Lower leg skin (tissue), 4 donors: ENCODE measurements at regions not wholly inside any gene's neighbourhood (a gene's known extent, or its start where the extent isn't known, plus 50 kb on each side); places are given as distances from the start of the nearest gene placed in this dataset.
"Not testable (repeated sequence)": the region's sequence is repeated elsewhere in the genome, so short reads cannot be mapped to it uniquely, and the experiment has no call there.

Experiments
- DNase-seq, 2 donors: peaks; one replicate each; pipeline ENCODE4 v3.0.0-alpha.2; 2019; ENCODE audit warnings: low spot score in 2 of 2
- H3K4me3 ChIP-seq: fragments of 200-600 bp; sonication (generic); 2 replicates; pipeline ENCODE4 v1.5.1; 2017; ENCODE audit warnings: mild to moderate bottlenecking, low read depth; ENCODE audit not compliant: poor library complexity, severe bottlenecking
- POLR2A ChIP-seq, 2 donors: fragments of 450-650 bp; IDR thresholded peaks; one replicate each; pipeline ENCODE4 v1.6.1; 2016 to 2017; ENCODE audit warnings: antibody characterized with exemption in 2 of 2, mild to moderate bottlenecking in 1 of 2, moderate library complexity in 1 of 2
- WGBS, 2 donors: methylation state at CpG; one replicate each; pipeline ENCODE4 v1.1.5; 2018; 5-methylcytosine and 5-hydroxymethylcytosine counted together
- intact Hi-C: fragments of 100-400 bp; cut with DNase I; formaldehyde crosslinking; loops from one replicate; pipeline ENCODE4 v1.15.0; 2023; ENCODE audit warnings: low total_unique reads
- TF ChIP-seq, protein P1 (sequence below), 3 donors: fragments of 450-650 bp; IDR thresholded peaks; one replicate each; pipeline ENCODE4 v1.5.1; 2016; ENCODE audit warnings: antibody characterized with exemption in 3 of 3, mild to moderate bottlenecking in 3 of 3, moderate library complexity in 2 of 3

DNA sequence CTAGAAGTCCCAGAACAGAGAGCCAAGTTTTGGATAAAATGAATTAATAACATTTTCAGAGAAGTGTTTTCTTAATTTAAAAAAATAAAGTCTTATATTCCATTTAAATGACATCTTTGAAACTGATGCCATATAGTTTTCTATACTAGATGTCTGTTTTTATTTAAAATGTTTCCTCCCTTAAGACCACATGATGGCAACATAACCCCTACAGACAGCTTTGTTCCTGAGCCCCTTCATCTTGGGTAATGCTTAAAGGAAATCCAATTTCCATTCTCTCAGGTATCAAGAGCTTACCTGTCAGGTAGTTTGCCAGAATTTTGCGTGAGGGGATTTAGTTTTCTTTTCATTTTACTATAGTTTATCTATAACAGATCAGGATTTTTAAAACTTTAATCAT lies 181.4 kb upstream of the UGT8 start:
- intact Hi-C loops = loop anchor here (5.0 kb wide), 1 partner anchor 1965 kb away; no protein-coding TSS in a partner anchor

DNA sequence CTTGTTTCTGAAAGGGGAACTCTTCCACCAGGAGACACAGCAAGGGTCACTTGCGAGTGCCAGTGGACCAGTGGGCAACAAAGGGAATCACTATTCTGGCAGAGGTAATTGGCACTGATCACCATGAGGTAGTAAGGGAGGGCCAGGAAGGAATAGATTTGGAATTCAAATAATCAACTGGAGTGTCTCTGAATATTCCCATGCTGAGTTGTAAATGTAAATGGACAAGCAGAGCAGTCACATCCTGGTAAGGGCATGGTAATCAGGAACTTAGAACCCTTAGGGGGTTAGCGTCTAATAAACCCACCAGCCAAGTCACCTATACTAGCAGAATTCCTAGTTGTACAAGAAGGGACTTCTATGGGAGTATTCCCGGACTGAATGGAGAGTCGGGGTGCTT lies 178.5 kb upstream of the UGT8 start:
- intact Hi-C loops = no loop called here
- WGBS, 2 donors = 91% methylated on average over 4 of the region's 4 CpGs
- no peak for TF ChIP-seq POLR2A (IDR thresholded peaks at IDR 0.05)
- TF ChIP-seq, protein P1, sequence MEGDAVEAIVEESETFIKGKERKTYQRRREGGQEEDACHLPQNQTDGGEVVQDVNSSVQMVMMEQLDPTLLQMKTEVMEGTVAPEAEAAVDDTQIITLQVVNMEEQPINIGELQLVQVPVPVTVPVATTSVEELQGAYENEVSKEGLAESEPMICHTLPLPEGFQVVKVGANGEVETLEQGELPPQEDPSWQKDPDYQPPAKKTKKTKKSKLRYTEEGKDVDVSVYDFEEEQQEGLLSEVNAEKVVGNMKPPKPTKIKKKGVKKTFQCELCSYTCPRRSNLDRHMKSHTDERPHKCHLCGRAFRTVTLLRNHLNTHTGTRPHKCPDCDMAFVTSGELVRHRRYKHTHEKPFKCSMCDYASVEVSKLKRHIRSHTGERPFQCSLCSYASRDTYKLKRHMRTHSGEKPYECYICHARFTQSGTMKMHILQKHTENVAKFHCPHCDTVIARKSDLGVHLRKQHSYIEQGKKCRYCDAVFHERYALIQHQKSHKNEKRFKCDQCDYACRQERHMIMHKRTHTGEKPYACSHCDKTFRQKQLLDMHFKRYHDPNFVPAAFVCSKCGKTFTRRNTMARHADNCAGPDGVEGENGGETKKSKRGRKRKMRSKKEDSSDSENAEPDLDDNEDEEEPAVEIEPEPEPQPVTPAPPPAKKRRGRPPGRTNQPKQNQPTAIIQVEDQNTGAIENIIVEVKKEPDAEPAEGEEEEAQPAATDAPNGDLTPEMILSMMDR (IDR thresholded peaks at IDR 0.05) = no peak

More for the DNA sequence above, 181.4 kb upstream of the UGT8 start:
- no peak for DNase-seq
- 31 to 50% methylated on average over 1 of the region's 1 CpG for WGBS, 2 donors
- no peak for TF ChIP-seq POLR2A (IDR thresholded peaks at IDR 0.05)
- TF ChIP-seq, protein P1 (IDR thresholded peaks at IDR 0.05) = no peak
- H3K4me3 ChIP-seq = no peak overlapping the region

DNA sequence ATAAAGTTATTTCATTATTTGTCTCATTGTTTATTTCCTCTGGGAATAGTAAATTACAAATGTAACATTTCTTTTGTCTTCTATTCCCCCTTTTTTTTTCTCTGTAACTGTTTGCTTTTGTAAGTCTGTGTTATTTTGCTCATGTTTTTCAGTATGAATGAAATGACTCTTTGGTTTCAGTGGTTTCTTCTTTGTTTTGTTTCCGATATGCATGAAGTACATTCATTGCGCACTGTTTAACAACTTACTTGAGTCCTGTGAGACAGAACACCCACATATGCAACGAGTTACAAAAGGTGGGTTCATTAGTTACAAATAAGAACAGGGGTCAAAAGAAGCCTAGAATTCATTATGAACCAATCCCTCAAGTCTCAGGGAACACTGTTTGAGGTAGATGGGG lies 175.0 kb upstream of the UGT8 start:
- intact Hi-C loops = no loop called here
- no peak for TF ChIP-seq POLR2A (IDR thresholded peaks at IDR 0.05)
- TF ChIP-seq, protein P1 (IDR thresholded peaks at IDR 0.05) = no peak
- H3K4me3 ChIP-seq = no peak overlapping the region
- DNase-seq = no peak
- 80 to 81% methylated on average over 3 of the region's 3 CpGs for WGBS, 2 donors

More for the DNA sequence above, 178.5 kb upstream of the UGT8 start:
- no peak for DNase-seq
- H3K4me3 ChIP-seq = no peak overlapping the region

DNA sequence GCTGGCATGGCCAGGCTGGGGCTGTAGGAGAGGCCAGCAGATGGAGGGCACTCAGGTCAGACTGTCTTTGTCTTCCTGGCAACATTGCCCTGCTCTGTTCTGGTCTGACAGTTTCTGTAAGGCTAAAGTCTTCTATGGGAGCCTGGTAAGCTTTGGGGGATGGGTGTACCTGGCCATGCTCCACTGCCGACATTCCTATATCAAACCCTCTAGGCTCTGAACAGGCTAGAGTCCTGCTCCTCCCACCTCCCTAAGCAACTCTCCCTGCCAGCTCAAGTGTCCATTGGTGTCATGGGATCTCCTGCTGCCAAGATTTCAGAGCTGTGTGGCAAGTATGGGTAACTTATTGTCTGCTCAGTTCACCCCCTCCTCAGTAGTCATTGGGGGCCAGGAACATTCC lies 163.5 kb upstream of the UGT8 start:
- 63 to 69% methylated on average over 1 of the region's 1 CpG for WGBS, 2 donors
- H3K4me3 ChIP-seq = no peak overlapping the region
- DNase-seq = no peak
- intact Hi-C loops = no loop called here
- TF ChIP-seq POLR2A (IDR thresholded peaks at IDR 0.05) = no peak
- TF ChIP-seq, protein P1 (IDR thresholded peaks at IDR 0.05) = no peak

DNA sequence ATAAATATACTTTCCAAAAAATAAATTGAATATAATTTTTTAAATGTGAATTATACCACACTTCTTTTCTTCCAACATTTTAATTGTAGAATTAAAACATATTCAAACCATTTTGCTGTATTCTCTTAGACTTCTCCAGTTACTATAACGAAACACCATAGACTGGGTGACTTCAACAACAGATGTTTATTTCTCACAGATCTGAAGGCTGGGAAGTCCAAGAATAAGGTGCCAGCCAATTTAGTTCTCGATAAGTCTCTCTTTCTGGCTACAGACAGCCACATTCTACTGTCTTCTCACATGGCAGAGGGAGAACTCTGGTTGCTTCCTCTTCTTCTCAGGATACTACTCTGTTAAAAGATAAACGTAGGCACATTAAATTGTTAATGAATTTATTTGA lies 155.8 kb upstream of the UGT8 start:
- intact Hi-C loops = no loop called here
- WGBS, 2 donors = 71 to 73% methylated on average over 3 of the region's 3 CpGs
- no peak for DNase-seq
- H3K4me3 ChIP-seq = no peak overlapping the region
- TF ChIP-seq POLR2A (IDR thresholded peaks at IDR 0.05) = no peak
- TF ChIP-seq, protein P1 (IDR thresholded peaks at IDR 0.05) = no peak

DNA sequence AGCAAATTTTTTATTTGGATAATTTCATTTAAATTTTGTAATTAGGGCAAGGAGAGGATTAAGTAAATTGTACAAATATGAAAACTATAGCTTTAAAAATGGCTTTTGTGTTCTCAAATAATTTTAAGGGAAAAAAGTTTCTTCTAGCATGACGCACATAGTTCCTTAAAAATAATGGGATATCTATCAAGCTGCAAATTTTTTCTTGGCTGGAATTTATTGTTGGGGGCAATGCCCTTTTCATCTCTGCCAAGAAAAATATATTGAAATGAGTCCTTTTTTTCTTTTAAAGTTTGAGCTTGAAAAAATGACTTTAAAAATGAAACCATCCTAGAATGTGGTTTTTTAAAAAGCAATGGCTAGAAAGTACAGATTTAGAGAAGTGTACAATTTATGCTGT lies 154.4 kb upstream of the UGT8 start:
- intact Hi-C loops = no loop called here
- TF ChIP-seq POLR2A (IDR thresholded peaks at IDR 0.05) = no peak
- TF ChIP-seq, protein P1 (IDR thresholded peaks at IDR 0.05) = no peak
- 55 to 63% methylated on average over 1 of the region's 1 CpG for WGBS, 2 donors
- no peak for DNase-seq
- H3K4me3 ChIP-seq = no peak overlapping the region

DNA sequence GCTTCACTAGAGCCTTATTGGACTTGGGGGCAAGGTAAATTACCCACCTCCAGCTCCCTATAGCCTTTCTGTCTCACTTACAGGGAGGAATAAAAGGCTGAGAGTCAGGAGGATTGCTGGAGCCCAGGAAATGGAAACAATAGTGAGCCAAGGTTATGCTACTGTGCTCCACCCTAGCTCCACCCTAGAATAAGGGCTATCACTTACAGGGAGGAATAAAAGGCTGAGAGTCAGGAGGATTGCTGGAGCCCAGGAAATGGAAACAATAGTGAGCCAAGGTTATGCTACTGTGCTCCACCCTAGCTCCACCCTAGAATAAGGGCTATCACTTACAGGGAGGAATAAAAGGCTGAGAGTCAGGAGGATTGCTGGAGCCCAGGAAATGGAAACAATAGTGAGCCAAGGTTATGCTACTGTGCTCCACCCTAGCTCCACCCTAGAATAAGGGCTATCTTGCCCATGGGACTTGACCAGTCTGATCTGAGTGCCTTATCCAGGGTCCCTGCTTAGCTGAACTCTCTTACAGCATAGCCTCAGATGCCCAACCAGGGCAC lies 150.6 kb upstream of the UGT8 start:
- H3K4me3 ChIP-seq, intact Hi-C loops, DNase-seq: not testable (repeated sequence)
